ENCODE measurements at regions not wholly inside any gene's neighbourhood (a gene's known extent, or its start where the extent isn't known, plus 50 kb on each side); places are given as distances from the start of the nearest gene placed in this dataset.

DNA sequence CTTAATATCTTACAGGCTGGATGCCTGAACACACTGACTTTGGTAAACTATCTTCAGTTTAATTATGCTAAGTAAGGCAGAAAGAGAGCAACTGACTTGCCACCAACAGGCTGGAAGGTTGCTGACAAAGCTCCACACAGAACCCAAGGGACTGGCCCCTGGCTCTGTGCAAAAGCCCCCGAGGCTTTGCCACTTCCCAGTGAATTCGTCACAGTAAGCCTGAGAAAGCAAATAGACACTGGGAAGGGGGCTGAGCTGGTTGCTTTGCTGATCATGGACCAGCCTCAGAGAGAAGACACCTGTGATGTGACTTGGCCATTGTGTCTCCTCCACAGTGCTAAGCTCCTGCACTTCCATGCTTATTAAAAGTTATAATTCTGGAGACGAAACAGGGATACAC, 91.7 kb downstream of the BLID start:
- Histone ChIP-seq H3K4me1 (no peaks in the 10 kb centered on the region), H3K27me3 (no peaks in the 10 kb centered on the region), H3K27ac (no peak overlapping the region), H4K20me1 (no peaks in the 10 kb centered on the region), H3K36me3 (no peaks in the 10 kb centered on the region), H3K9ac (no peak overlapping the region), H3K4me2 (no peak overlapping the region), H3K4me3 (no peak overlapping the region), H3K9me3 (no peaks in the 10 kb centered on the region)
- no peak for TF ChIP-seq Cebpa-rat (IDR thresholded peaks at IDR 0.05)

DNA sequence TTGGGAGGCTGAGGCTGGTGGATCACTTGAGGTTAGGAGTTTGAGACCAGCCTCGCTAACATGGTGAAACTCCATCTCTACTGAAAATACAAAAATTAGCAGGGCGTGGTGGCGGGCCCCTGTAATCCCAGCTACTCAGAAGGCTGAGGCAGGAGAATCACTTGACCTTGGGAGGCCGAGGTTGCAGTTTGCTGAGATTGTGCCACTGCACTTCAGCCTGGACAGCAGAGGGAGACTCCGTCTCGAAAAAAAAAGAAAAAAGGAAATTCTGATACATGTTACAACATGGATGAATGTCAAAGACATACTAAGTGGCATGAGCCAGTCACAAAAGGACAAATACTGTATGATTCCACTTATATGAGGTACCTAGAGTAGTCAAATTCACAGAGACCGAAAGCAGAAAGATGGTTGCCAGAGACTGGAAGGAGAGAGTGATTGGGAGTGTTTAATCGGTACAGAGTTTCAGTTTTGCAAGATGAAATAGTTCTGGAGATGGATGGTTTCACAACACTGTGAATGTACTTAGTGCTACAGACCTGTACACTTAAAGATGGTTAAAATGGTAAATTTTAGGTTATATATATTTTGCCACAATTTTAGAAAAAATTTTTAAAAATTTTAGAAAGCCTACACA, 92.3 kb downstream of the BLID start:
- H3K9me3 ChIP-seq = no peaks in the 10 kb centered on the region
- no peak overlapping the region for H3K9ac ChIP-seq
- H3K27me3 ChIP-seq = no peaks in the 10 kb centered on the region
- H3K4me1 ChIP-seq = no peaks in the 10 kb centered on the region
- H3K36me3 ChIP-seq = no peaks in the 10 kb centered on the region
- no peaks in the 10 kb centered on the region for H4K20me1 ChIP-seq
- no peak overlapping the region for H3K27ac ChIP-seq
- TF ChIP-seq Cebpa-rat (IDR thresholded peaks at IDR 0.05) = no peak
- no peak overlapping the region for H3K4me3 ChIP-seq
- H3K4me2 ChIP-seq = no peak overlapping the region

DNA sequence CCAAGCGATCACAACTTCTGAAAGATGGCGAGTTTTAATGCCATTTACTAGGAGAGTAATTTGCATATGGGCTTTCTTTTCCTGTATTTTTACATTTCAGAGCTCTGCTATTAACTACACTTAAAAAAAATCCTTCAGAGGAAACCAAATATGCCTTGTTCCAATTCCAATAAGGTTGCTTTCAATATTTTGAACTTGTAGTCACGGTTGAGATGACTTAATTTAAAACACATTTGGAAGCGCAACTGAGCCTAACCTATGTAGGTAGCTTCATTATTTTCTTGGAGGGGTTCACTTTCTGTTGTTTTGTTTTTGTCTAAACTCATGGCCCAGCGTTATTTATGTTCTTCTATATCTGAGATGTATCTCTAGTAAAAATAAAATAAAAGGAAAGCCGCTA, 93.4 kb downstream of the BLID start:
- Histone ChIP-seq H3K9me3 (no peaks in the 10 kb centered on the region), H3K4me1 (no peaks in the 10 kb centered on the region), H3K36me3 (no peaks in the 10 kb centered on the region), H3K9ac (no peak overlapping the region), H3K4me2 (no peak overlapping the region), H3K27ac (no peak overlapping the region), H4K20me1 (no peaks in the 10 kb centered on the region), H3K27me3 (no peaks in the 10 kb centered on the region), H3K4me3 (no peak overlapping the region)
- no peak for TF ChIP-seq Cebpa-rat (IDR thresholded peaks at IDR 0.05)

GRCh38 chr11:122020902-122021301, 95.1 kb downstream of the BLID start:
- H3K27me3 ChIP-seq = no peaks in the 10 kb centered on the region
- no peaks in the 10 kb centered on the region for H3K9me3 ChIP-seq
- no peaks in the 10 kb centered on the region for H4K20me1 ChIP-seq
- H3K4me3 ChIP-seq = no peak overlapping the region
- TF ChIP-seq Cebpa-rat (IDR thresholded peaks at IDR 0.05) = no peak
- H3K4me2 ChIP-seq = no peak overlapping the region
- no peaks in the 10 kb centered on the region for H3K36me3 ChIP-seq
- H3K9ac ChIP-seq = no peak overlapping the region
- H3K27ac ChIP-seq = no peak overlapping the region
- H3K4me1 ChIP-seq = no peaks in the 10 kb centered on the region

GRCh38 chr11:122019908-122020694, 95.9 kb downstream of the BLID start:
- no peak overlapping the region for H3K4me2 ChIP-seq
- no peaks in the 10 kb centered on the region for H3K36me3 ChIP-seq
- H3K4me3 ChIP-seq = no peak overlapping the region
- no peak overlapping the region for H3K9ac ChIP-seq
- H3K27me3 ChIP-seq = no peaks in the 10 kb centered on the region
- no peak overlapping the region for H3K27ac ChIP-seq
- no peaks in the 10 kb centered on the region for H3K4me1 ChIP-seq
- no peaks in the 10 kb centered on the region for H3K9me3 ChIP-seq
- TF ChIP-seq Cebpa-rat (IDR thresholded peaks at IDR 0.05) = no peak
- H4K20me1 ChIP-seq = no peaks in the 10 kb centered on the region

- Histone ChIP-seq H3K9me3 (no peaks in the 10 kb centered on the region), H4K20me1 (no peaks in the 10 kb centered on the region), H3K36me3 (no peaks in the 10 kb centered on the region), H3K4me2 (no peak overlapping the region), H3K4me3 (no peak overlapping the region), H3K27ac (no peak overlapping the region), H3K4me1 (0 out of 2 replicates have a peak, but pooled peaks cover 5% of the 10 kb centered on the region), H3K27me3 (no peaks in the 10 kb centered on the region), H3K9ac (no peak overlapping the region)
- TF ChIP-seq Cebpa-rat (IDR thresholded peaks at IDR 0.05) = no peak
Measured at GRCh38 chr11:122007601-122008071, 108.4 kb downstream of the BLID start.

DNA sequence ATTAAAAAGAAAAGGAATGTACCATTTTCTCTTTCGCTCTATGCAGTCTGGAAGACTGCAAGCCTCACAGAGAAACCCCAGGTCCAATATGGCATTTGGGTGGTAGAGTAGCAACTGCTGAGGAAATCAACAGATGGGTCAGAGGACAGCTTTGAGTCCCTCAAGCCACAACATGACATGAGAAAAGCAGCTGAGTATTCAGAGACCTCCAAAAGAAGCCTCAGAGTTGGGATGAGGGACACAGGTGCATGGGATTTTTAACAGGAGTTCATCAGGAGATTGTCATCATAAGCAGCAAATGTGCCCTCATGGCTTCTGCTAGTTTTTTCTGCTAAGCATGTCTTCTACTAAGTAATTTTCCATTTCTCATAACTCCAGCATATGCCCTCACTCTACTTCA, 111.6 kb downstream of the BLID start:
- Histone ChIP-seq H3K4me2 (no peak overlapping the region), H3K27me3 (no peaks in the 10 kb centered on the region), H3K9ac (no peak overlapping the region), H3K4me3 (no peak overlapping the region), H3K27ac (no peak overlapping the region), H3K9me3 (no peaks in the 10 kb centered on the region), H3K36me3 (no peaks in the 10 kb centered on the region), H3K4me1 (0 out of 2 replicates have a peak, but pooled peaks cover 5% of the 10 kb centered on the region), H4K20me1 (no peaks in the 10 kb centered on the region)
- no peak for TF ChIP-seq Cebpa-rat (IDR thresholded peaks at IDR 0.05)

DNA sequence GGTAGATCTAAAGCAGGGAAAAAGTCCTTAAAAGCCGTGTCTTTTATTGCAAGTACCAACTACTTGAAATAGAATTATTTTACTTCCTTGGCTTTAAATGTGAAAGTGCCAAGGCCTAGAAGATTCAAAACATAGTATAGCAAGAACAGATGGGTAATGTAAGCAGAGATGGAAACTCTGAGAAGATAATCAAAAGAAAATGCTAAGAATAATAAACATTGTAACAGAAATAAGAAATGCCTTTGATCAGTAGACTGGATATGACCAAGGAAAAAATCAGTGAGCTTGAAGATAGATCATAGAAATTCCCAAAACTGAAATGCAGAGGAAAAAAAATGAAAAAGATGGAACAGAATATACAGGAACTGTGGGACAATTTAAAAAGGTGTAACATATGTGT, 113.1 kb downstream of the BLID start:
- H4K20me1 ChIP-seq = no peaks in the 10 kb centered on the region
- H3K9ac ChIP-seq = no peak overlapping the region
- no peak overlapping the region for H3K27ac ChIP-seq
- H3K9me3 ChIP-seq = no peaks in the 10 kb centered on the region
- no peak overlapping the region for H3K4me3 ChIP-seq
- no peak for TF ChIP-seq Cebpa-rat (IDR thresholded peaks at IDR 0.05)
- 0 out of 2 replicates have a peak, but pooled peaks cover 4% of the 10 kb centered on the region for H3K4me1 ChIP-seq
- H3K36me3 ChIP-seq = no peaks in the 10 kb centered on the region
- H3K27me3 ChIP-seq = no peaks in the 10 kb centered on the region
- no peak overlapping the region for H3K4me2 ChIP-seq

- no peaks in the 10 kb centered on the region for H3K9me3 ChIP-seq
- H3K36me3 ChIP-seq = no peaks in the 10 kb centered on the region
- no peaks in the 10 kb centered on the region for H3K4me1 ChIP-seq
- no peak overlapping the region for H3K27ac ChIP-seq
- TF ChIP-seq Cebpa-rat (IDR thresholded peaks at IDR 0.05) = no peak
- no peaks in the 10 kb centered on the region for H4K20me1 ChIP-seq
- H3K27me3 ChIP-seq = no peaks in the 10 kb centered on the region
- no peak overlapping the region for H3K9ac ChIP-seq
- no peak overlapping the region for H3K4me3 ChIP-seq
- no peak overlapping the region for H3K4me2 ChIP-seq
Measured at GRCh38 chr11:122002047-122002446, 114.0 kb downstream of the BLID start.

- Histone ChIP-seq H3K27ac (no peak overlapping the region), H3K9ac (no peak overlapping the region), H3K4me1 (no peaks in the 10 kb centered on the region), H3K27me3 (no peaks in the 10 kb centered on the region), H3K4me2 (no peak overlapping the region), H3K36me3 (no peaks in the 10 kb centered on the region), H3K4me3 (no peak overlapping the region), H3K9me3 (no peaks in the 10 kb centered on the region), H4K20me1 (no peaks in the 10 kb centered on the region)
- no peak for TF ChIP-seq Cebpa-rat (IDR thresholded peaks at IDR 0.05)
Measured at GRCh38 chr11:121999651-122000050, 116.4 kb downstream of the BLID start.

Measured in BLaER1 (cell line).